OCI-LY7 (cell line): ENCODE measurements at regions not wholly inside any gene's neighbourhood (a gene's known extent, or its start where the extent isn't known, plus 50 kb on each side); places are given as distances from the start of the nearest gene placed in this dataset.

Experiments
- EZH2phosphoT487 ChIP-seq: fragments of 200-600 bp; sonication (generic); IDR thresholded peaks from 2 replicates; pipeline ENCODE4 v1.6.1; 2018; ENCODE audit warnings: low read depth, borderline replicate concordance, mild to moderate bottlenecking, mixed run types, antibody characterized with exemption, low read length, moderate library complexity, mixed read lengths
- TF ChIP-seq, protein P1 (sequence below): fragments of 200-600 bp; sonication (generic); conservative IDR thresholded peaks from 2 replicates; pipeline ENCODE4 v1.5.1; 2014; ENCODE audit warnings: mild to moderate bottlenecking, antibody characterized with exemption, low read length, moderate library complexity, mixed read lengths

DNA sequence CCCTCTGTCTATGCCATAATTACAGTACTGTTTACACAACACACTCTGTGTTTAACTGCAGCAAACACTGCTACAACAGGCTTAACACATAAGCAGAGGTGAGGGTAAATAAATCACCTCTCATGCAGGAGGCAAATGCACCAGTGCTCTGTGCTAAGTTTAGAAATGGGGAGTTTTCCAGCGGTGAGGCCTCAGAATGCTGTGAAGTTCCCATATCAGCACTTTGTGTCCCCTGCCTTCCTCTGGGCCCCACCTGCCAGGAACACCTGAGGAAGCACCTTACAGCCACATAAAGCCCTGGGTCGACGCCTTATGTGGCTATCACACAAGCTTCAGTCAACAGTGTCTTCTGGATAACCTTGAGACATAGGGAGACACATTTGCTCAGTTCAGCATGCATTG lies 304.5 kb downstream of the HAPSTR1 start:
- TF ChIP-seq EZH2phosphoT487 = no peak
- TF ChIP-seq, protein P1, sequence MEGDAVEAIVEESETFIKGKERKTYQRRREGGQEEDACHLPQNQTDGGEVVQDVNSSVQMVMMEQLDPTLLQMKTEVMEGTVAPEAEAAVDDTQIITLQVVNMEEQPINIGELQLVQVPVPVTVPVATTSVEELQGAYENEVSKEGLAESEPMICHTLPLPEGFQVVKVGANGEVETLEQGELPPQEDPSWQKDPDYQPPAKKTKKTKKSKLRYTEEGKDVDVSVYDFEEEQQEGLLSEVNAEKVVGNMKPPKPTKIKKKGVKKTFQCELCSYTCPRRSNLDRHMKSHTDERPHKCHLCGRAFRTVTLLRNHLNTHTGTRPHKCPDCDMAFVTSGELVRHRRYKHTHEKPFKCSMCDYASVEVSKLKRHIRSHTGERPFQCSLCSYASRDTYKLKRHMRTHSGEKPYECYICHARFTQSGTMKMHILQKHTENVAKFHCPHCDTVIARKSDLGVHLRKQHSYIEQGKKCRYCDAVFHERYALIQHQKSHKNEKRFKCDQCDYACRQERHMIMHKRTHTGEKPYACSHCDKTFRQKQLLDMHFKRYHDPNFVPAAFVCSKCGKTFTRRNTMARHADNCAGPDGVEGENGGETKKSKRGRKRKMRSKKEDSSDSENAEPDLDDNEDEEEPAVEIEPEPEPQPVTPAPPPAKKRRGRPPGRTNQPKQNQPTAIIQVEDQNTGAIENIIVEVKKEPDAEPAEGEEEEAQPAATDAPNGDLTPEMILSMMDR = no peak
